GM12878 (cell line): ENCODE measurements at regions not wholly inside any gene's neighbourhood (a gene's known extent, or its start where the extent isn't known, plus 50 kb on each side); places are given as distances from the start of the nearest gene placed in this dataset.

ENCODE experiments used
- ATAC-seq: fragments of 200-7000 bp; cut with Tn5 transposase; 3 replicates; pipeline ENCODE4 v1.9.1; 2020; ENCODE audit warnings: mild to moderate bottlenecking, moderate library complexity
- BruUV-seq: library from RNA; stranded (reverse); fragments of 400-500 nt; replicated peaks from 2 replicates; lab custom pipeline; 2021; lab: Mats Ljungman, UMichigan
- CTCF ChIA-PET: fragments of 300-600 bp; sonication (Branson Sonifier 250); formaldehyde crosslinking; extraction: SDS; loops from one replicate; lab custom pipeline; 2021; ENCODE audit warnings: inconsistent platforms; lab: Yijun Ruan, JAX
- POLR2A ChIA-PET: fragments of 350-600 bp; formaldehyde crosslinking; extraction: SDS; loops from one replicate; lab custom pipeline; 2021; ENCODE audit warnings: inconsistent platforms; lab: Charles Lee
- RAD21 ChIA-PET: fragments of 300-600 bp; sonication (Branson Sonifier 250); formaldehyde crosslinking; loops from one replicate; lab custom pipeline; 2023; ENCODE audit warnings: antibody characterized with exemption; ENCODE audit not compliant: unreplicated experiment; lab: Charles Lee
- SMC1A ChIA-PET: fragments of 300-600 bp; sonication (Branson Sonifier 250); formaldehyde crosslinking; loops from one replicate; lab custom pipeline; 2023; ENCODE audit not compliant: unreplicated experiment, uncharacterized antibody; lab: Charles Lee
- DNase-seq: peaks from one replicate; pipeline ENCODE4 v3.0.0-alpha.2; 2011; ENCODE audit warnings: low read depth, low spot score
- FAIRE-seq: peaks from 3 replicates; lab custom pipeline; 2011; peaks lifted over from hg19 to GRCh38; lab: Jason Lieb, UNC
- H2AFZ ChIP-seq: 2 replicates; pipeline ENCODE4 v1.6.0; 2011; ENCODE audit warnings: low read depth, low read length, control low read depth; ENCODE audit not compliant: control insufficient read depth
- H3K27ac ChIP-seq: 2 replicates; pipeline ENCODE4 v1.5.1; 2011; ENCODE audit warnings: control low read depth; ENCODE audit not compliant: control insufficient read depth, insufficient read depth
- H3K27me3 ChIP-seq, 2 experiments: replicated peaks in 1 of 2; 2 replicates each; pipeline versions ENCODE4 v1.6.0 to v1.6.1; 2011; ENCODE audit warnings: low read length in 1 of 2; ENCODE audit not compliant: control insufficient read depth in 2 of 2, insufficient read depth in 2 of 2
- H3K36me3 ChIP-seq, 2 experiments: 2 replicates each; pipeline ENCODE4 v1.5.1; 2011; ENCODE audit warnings: low read length in 1 of 2; ENCODE audit not compliant: control insufficient read depth in 2 of 2, insufficient read depth in 2 of 2
- H3K4me1 ChIP-seq: 2 replicates; pipeline ENCODE4 v1.6.1; 2011; ENCODE audit warnings: mild to moderate bottlenecking, low read length, moderate library complexity, mixed read lengths; ENCODE audit not compliant: control insufficient read depth, insufficient read depth
- H3K4me2 ChIP-seq: 2 replicates; pipeline ENCODE4 v1.6.0; 2011; ENCODE audit warnings: control low read depth; ENCODE audit not compliant: control insufficient read depth, insufficient read depth
- H3K4me3 ChIP-seq: fragments of 200-600 bp; sonication (generic); 2 replicates; pipeline ENCODE4 v1.5.1; 2016
- H3K79me2 ChIP-seq: 2 replicates; pipeline ENCODE4 v1.6.0; 2011; ENCODE audit warnings: low read length; ENCODE audit not compliant: control insufficient read depth, insufficient read depth
- H3K9ac ChIP-seq: 2 replicates; pipeline ENCODE4 v1.8.0; 2011; ENCODE audit warnings: low read length, control low read depth, mixed read lengths; ENCODE audit not compliant: control insufficient read depth, insufficient read depth
- H3K9me3 ChIP-seq: replicated peaks from 3 replicates; pipeline ENCODE4 v1.5.1; 2011; ENCODE audit warnings: mild to moderate bottlenecking, low read length; ENCODE audit not compliant: control insufficient read depth, insufficient read depth
- H4K20me1 ChIP-seq: 2 replicates; pipeline ENCODE4 v1.6.0; 2011; ENCODE audit not compliant: control insufficient read depth, insufficient read depth
- ETV6 ChIP-seq, 2 experiments: fragments of 450-650 bp in 1 of 2; IDR thresholded peaks in 1 of 2; conservative IDR thresholded peaks in 1 of 2; 2 replicates each; pipeline ENCODE4 v1.6.1; 2014; ENCODE audit warnings: antibody characterized with exemption in 1 of 2, borderline replicate concordance in 1 of 2, low read depth in 1 of 2, mild to moderate bottlenecking in 1 of 2, moderate library complexity in 1 of 2
- LARP7 ChIP-seq: fragments of 450-650 bp; IDR thresholded peaks from 2 replicates; pipeline ENCODE4 v1.6.1; 2017; ENCODE audit warnings: mild to moderate bottlenecking
- NFXL1 ChIP-seq: fragments of 450-650 bp; IDR thresholded peaks from 2 replicates; pipeline ENCODE4 v1.6.1; 2017; ENCODE audit warnings: antibody characterized with exemption, mild to moderate bottlenecking, borderline replicate concordance
- PAX5 ChIP-seq: IDR thresholded peaks from 2 replicates; pipeline ENCODE4 v1.6.1; 2011; ENCODE audit warnings: low read depth, low read length, borderline replicate concordance
- SIN3A ChIP-seq: IDR thresholded peaks from 2 replicates; pipeline ENCODE4 v1.6.1; 2012; ENCODE audit warnings: low read depth, low read length, improper control_type of control experiment
- ZNF207 ChIP-seq: fragments of 450-650 bp; IDR thresholded peaks from 2 replicates; pipeline ENCODE4 v1.6.1; 2014; ENCODE audit warnings: antibody characterized with exemption, mild to moderate bottlenecking, borderline replicate concordance
- ZNF274 ChIP-seq: IDR thresholded peaks from one replicate; pipeline ENCODE4 v1.8.0; 2011; ENCODE audit not compliant: insufficient read length, insufficient read depth
- WGBS: methylation state at CpG from one replicate; pipeline ENCODE4 v1.1.6; 2016; ENCODE audit warnings: low lambda C conversion rate; ENCODE audit not compliant: insufficient replicate concordance, insufficient coverage; ENCODE audit errors: missing lambda C conversion rate; 5-methylcytosine and 5-hydroxymethylcytosine counted together
- in situ Hi-C: fragments of 300-500 bp; cut with MboI; formaldehyde crosslinking; loops from 9 replicates; pipeline ENCODE4 v1.14.3; 2018; ENCODE audit warnings: mixed read lengths
- intact Hi-C: fragments of 100-400 bp; cut with micrococcal nuclease; formaldehyde crosslinking; loops from one replicate; pipeline ENCODE4 v1.14.2; 2022; ENCODE audit not compliant: unreplicated experiment
- TF ChIP-seq, protein P1 (sequence below): fragments of 450-650 bp; formaldehyde crosslinking; IDR thresholded peaks from 2 replicates; pipeline ENCODE4 v1.5.0; 2022; ENCODE audit warnings: mild to moderate bottlenecking, missing genetic modification characterization

DNA sequence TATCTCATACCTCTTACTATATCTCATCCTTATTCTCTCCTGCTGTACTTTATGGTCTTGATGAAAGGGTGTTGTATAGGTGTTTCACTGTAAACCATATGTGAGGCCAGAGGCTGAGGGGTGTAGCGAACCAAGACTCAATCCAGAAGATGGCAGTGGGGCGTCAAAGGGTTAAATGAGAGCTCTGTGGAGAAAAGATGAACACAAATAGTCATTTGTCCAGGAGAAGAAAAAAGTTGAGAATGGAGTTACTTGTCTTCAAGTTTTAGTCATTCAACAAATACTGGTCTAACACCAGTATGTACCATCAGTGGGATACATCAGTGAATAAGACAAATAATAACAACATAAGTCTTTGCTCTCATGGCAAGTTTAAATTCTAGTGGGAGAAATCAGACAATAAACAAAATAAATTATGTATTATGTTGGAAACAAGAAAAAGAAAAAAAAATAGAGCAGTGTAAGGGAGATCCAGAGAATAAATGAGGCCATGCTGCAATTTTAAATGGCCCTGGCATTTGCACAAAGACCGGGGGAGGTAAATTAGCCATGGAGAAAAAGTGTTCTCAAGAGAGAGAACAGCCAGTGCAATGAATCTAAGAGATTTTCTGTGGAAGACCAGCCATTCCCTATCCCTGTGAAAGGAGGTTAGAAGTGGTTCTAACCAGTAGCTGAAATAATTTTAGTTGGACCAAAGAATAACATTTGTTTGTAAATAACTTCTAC, 77.0 kb upstream of the UMPS start:
- Histone ChIP-seq H3K4me3 (no peak overlapping the region), H3K4me2 (no peak overlapping the region)
- WGBS, result 95% methylated on average over 3 of the region's 3 CpGs

DNA sequence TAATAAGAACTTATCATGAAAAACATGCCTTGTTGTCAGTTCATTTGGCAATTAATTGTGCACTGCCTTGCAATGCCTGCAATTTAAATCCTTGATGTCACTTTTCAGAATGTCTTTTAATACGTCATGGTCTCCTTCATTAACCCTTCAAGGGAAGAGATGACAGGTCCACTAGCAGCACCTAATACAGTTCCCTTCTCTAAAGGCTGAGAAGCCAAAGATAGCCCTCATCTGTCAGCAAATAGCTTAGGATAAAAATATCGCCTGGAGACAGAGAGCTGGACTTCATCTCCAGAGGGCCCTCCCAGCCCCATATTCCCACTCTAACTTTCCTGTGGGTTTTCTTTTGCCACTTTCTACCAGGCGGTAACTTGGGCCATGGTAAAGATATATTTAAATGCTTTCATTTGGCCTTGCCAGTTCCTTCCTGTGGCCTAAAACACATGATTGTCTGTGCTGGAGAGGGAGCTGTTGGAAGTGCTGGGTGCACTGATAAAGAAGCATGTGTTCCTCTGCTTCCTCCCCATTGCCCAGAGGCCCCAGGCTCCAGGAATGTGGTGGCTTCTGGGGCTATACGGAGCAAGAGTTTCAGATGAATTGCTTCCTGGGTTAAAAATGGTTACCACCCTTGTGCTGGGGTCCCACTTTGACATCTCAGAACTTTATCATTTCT, 76.3 kb upstream of the UMPS start:
- FAIRE-seq (no peak), DNase-seq (no peak), ATAC-seq (no peak)
- ChIA-PET SMC1A (interaction anchor here (0.7 to 6.2 kb wide), 4 partner anchors 10 to 88 kb away, joined by 3 to 55 read pairs (median 4); no protein-coding TSS in a partner anchor), POLR2A (no interaction called here), RAD21 (interaction anchor here (2.0 to 4.2 kb wide), 2 partner anchors 35 kb away, joined by 5 to 30 read pairs; no protein-coding TSS in a partner anchor), CTCF (interaction anchor here (0.7 to 4.3 kb wide), 3 partner anchors 35 to 93 kb away, joined by 4 to 25 read pairs (median 5); no protein-coding TSS in a partner anchor)
- Histone ChIP-seq H3K36me3 (no peaks in the 10 kb centered on the region), H3K4me2 (no peak overlapping the region), H3K79me2 (no peaks in the 10 kb centered on the region), H3K4me3 (no peak overlapping the region), H3K9ac (no peak overlapping the region), H4K20me1 (no peaks in the 10 kb centered on the region), H3K27me3 (no peaks in the 10 kb centered on the region), H3K9me3 (no peaks in the 10 kb centered on the region), H3K4me1 (peaks cover 32% of the 10 kb centered on the region), H3K27ac (no peak overlapping the region), H2AFZ (no peak overlapping the region)
- no TSS peak for BruUV-seq
- in situ Hi-C loops, result no loop called here
- WGBS, result 75% methylated on average over 4 of the region's 4 CpGs
- intact Hi-C loops, result loop anchor here (5.0 kb wide), 1 partner anchor 67 kb away; no protein-coding TSS in a partner anchor
- no peak for TF ChIP-seq ETV6 (conservative IDR thresholded peaks at IDR 0.05 in 1 of 2, IDR thresholded peaks at IDR 0.05 in 1 of 2; ENCODE audit: borderline replicate concordance in 1 of 2, low read depth in 1 of 2)
- no peak for TF ChIP-seq SIN3A
- TF ChIP-seq NFXL1, result no peak
- TF ChIP-seq, protein P1, sequence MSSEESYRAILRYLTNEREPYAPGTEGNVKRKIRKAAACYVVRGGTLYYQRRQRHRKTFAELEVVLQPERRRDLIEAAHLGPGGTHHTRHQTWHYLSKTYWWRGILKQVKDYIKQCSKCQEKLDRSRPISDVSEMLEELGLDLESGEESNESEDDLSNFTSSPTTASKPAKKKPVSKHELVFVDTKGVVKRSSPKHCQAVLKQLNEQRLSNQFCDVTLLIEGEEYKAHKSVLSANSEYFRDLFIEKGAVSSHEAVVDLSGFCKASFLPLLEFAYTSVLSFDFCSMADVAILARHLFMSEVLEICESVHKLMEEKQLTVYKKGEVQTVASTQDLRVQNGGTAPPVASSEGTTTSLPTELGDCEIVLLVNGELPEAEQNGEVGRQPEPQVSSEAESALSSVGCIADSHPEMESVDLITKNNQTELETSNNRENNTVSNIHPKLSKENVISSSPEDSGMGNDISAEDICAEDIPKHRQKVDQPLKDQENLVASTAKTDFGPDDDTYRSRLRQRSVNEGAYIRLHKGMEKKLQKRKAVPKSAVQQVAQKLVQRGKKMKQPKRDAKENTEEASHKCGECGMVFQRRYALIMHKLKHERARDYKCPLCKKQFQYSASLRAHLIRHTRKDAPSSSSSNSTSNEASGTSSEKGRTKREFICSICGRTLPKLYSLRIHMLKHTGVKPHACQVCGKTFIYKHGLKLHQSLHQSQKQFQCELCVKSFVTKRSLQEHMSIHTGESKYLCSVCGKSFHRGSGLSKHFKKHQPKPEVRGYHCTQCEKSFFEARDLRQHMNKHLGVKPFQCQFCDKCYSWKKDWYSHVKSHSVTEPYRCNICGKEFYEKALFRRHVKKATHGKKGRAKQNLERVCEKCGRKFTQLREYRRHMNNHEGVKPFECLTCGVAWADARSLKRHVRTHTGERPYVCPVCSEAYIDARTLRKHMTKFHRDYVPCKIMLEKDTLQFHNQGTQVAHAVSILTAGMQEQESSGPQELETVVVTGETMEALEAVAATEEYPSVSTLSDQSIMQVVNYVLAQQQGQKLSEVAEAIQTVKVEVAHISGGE, result no peak
- no peak for TF ChIP-seq ZNF207
- TF ChIP-seq ZNF274, result no peak

More for the DNA sequence above, 77.0 kb upstream of the UMPS start:
- no peak for FAIRE-seq
- no peak overlapping the region for H3K9ac ChIP-seq
- CTCF ChIA-PET, result interaction anchor here (1.0 to 4.3 kb wide), 4 partner anchors 36 to 94 kb away, joined by 3 to 25 read pairs (median 11); no protein-coding TSS in a partner anchor
- H3K4me1 ChIP-seq, result peaks cover 37% of the 10 kb centered on the region
- H2AFZ ChIP-seq, result no peak overlapping the region
- H3K9me3 ChIP-seq, result no peaks in the 10 kb centered on the region
- POLR2A ChIA-PET, result interaction anchor here (4.2 kb wide), 1 partner anchor 16 kb away, joined by 20 read pairs; no protein-coding TSS in a partner anchor
- H3K36me3 ChIP-seq, result no peaks in the 10 kb centered on the region
- BruUV-seq, result no TSS peak
- H4K20me1 ChIP-seq, result no peaks in the 10 kb centered on the region
- RAD21 ChIA-PET, result interaction anchor here (4.2 to 5.8 kb wide), 4 partner anchors 13 to 82 kb away, joined by 30 to 59 read pairs (median 37); no protein-coding TSS in a partner anchor
- in situ Hi-C loops (no loop called here), intact Hi-C loops (loop anchor here (5.0 kb wide), 1 partner anchor 66 kb away; no protein-coding TSS in a partner anchor)
- no peaks in the 10 kb centered on the region for H3K27me3 ChIP-seq
- no peaks in the 10 kb centered on the region for H3K79me2 ChIP-seq
- SMC1A ChIA-PET, result interaction anchor here (0.6 to 6.2 kb wide), 10 partner anchors 8 to 87 kb away, joined by 3 to 55 read pairs (median 8); no protein-coding TSS in a partner anchor
- no peak overlapping the region for H3K27ac ChIP-seq
- TF ChIP-seq PAX5 (no peak), LARP7 (no peak)
- no peak for DNase-seq
- no peak for ATAC-seq
